GM21515 (cell line): ENCODE measurements at regions not wholly inside any gene's neighbourhood (a gene's known extent, or its start where the extent isn't known, plus 50 kb on each side); places are given as distances from the start of the nearest gene placed in this dataset.
A peak's percentile ranks its signal among the peaks of the same experiment; 100 is the strongest.
"Not testable (repeated sequence)": the region's sequence is repeated elsewhere in the genome, so short reads cannot be mapped to it uniquely, and the experiment has no call there.

ENCODE experiments used
- ATAC-seq: cut with Tn5 transposase; IDR thresholded peaks from one replicate; pipeline ENCODE4 v1.9.1; 2021; ENCODE audit not compliant: unreplicated experiment

GRCh38 chr10:83492004-83492403 lies 647.3 kb upstream of the GHITM start:
- ATAC-seq = no peak

GRCh38 chr10:83512681-83513080 lies 626.6 kb upstream of the GHITM start:
- no peak for ATAC-seq

- no peak for ATAC-seq
Measured at GRCh38 chr10:83515001-83515400, 624.3 kb upstream of the GHITM start.

GRCh38 chr10:83516788-83517187 lies 622.5 kb upstream of the GHITM start:
- no peak for ATAC-seq

- no peak for ATAC-seq
Measured at GRCh38 chr10:83517456-83517855, 621.9 kb upstream of the GHITM start.

GRCh38 chr10:83518779-83519178 lies 620.5 kb upstream of the GHITM start:
- no peak for ATAC-seq

- not testable (repeated sequence) for ATAC-seq
Measured at GRCh38 chr10:83520386-83520785, 618.9 kb upstream of the GHITM start.

- ATAC-seq = no peak
Measured at GRCh38 chr10:83522456-83522855, 616.9 kb upstream of the GHITM start.

- ATAC-seq = no peak
Measured at GRCh38 chr10:83522881-83523386, 616.4 kb upstream of the GHITM start.

GRCh38 chr10:83527934-83528333 lies 611.4 kb upstream of the GHITM start:
- ATAC-seq = no peak

- peak; percentile 73 for ATAC-seq
Measured at GRCh38 chr10:83533290-83533689, 606.0 kb upstream of the GHITM start.

GRCh38 chr10:83536426-83536825 lies 602.9 kb upstream of the GHITM start:
- ATAC-seq = no peak

- no peak for ATAC-seq
Measured at GRCh38 chr10:83538047-83538446, 601.3 kb upstream of the GHITM start.

- ATAC-seq = peak; percentile 63
Measured at GRCh38 chr10:83539528-83540308, 599.6 kb upstream of the GHITM start.

- ATAC-seq = no peak
Measured at GRCh38 chr10:83541046-83541445, 598.3 kb upstream of the GHITM start.

GRCh38 chr10:83542774-83543411 lies 596.4 kb upstream of the GHITM start:
- peak; percentile 58 for ATAC-seq

GRCh38 chr10:83543691-83544462 lies 595.4 kb upstream of the GHITM start:
- ATAC-seq = no peak

- peak; percentile 40 for ATAC-seq
Measured at GRCh38 chr10:83545901-83546391, 593.4 kb upstream of the GHITM start.

GRCh38 chr10:83551190-83551589 lies 588.1 kb upstream of the GHITM start:
- not testable (repeated sequence) for ATAC-seq

- no peak for ATAC-seq
Measured at GRCh38 chr10:83553366-83553765, 585.9 kb upstream of the GHITM start.

- peak; percentile 65 for ATAC-seq
Measured at GRCh38 chr10:83555264-83555663, 584.0 kb upstream of the GHITM start.
